AG08396 (cell line): ENCODE measurements at regions not wholly inside any gene's neighbourhood (a gene's known extent, or its start where the extent isn't known, plus 50 kb on each side); places are given as distances from the start of the nearest gene placed in this dataset.
"Not testable (repeated sequence)": the region's sequence is repeated elsewhere in the genome, so short reads cannot be mapped to it uniquely, and the experiment has no call there.

Source experiments
- DNase-seq: peaks from one replicate; pipeline ENCODE4 v3.0.0; 2012; ENCODE audit warnings: low spot score, mixed read lengths

DNA sequence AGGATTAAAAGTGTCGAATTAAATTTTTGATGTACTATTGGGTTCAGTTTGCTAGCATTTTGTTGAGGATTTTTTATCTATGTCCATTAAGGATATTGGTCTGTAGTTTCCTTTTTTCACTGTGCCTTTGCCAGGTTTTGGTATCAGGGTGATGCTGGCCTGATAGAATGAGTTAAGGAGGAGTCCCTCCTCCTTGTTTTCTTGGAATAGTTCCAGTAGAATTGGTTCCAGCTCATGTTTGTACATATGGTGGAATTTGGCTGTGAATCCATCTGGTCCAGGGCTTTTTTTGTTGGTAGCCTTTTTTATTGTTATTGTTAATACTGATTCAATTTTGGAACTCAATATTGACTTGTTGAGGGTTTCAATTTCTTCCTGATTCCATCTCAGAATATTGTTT, 141.8 kb downstream of the SIM1 start:
- DNase-seq = no peak

- no peak for DNase-seq
These were observed 144.0 kb downstream of the SIM1 start for GRCh38 chr6:100320686-100321085.

GRCh38 chr6:100317031-100317430, 147.7 kb downstream of the SIM1 start:
- DNase-seq = no peak

- DNase-seq = no peak
These were observed 150.5 kb downstream of the SIM1 start for GRCh38 chr6:100314186-100314585.

DNA sequence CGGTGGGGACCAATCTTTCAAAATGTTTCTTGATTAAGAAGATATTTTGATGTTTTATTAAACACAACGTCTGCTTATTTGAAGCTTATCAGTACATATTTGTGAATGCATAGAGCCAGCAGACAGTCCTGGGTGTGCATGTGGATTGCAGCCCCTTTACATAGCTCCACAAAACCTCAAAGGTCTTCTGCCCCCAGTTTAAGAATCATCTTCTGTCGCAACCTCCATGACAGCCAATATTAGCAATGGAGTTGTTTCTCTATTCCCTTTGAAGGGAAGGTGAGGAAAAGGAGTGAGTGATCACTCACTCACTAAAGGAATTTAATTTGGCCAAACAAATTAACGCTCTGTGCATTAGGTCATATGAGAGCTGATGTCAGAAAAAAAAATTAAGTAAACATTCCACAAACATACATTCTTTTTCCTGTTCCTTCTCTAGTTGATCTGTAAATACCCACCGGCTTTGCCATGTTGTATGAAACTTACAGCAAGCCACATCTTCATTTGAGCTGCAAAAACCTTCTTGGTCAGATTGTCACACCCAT, 152.9 kb downstream of the SIM1 start:
- DNase-seq = no peak

- DNase-seq = no peak
These were observed 155.5 kb downstream of the SIM1 start for GRCh38 chr6:100309174-100309573.

- DNase-seq = no peak
These were observed 157.2 kb downstream of the SIM1 start for GRCh38 chr6:100307561-100307960.

DNA sequence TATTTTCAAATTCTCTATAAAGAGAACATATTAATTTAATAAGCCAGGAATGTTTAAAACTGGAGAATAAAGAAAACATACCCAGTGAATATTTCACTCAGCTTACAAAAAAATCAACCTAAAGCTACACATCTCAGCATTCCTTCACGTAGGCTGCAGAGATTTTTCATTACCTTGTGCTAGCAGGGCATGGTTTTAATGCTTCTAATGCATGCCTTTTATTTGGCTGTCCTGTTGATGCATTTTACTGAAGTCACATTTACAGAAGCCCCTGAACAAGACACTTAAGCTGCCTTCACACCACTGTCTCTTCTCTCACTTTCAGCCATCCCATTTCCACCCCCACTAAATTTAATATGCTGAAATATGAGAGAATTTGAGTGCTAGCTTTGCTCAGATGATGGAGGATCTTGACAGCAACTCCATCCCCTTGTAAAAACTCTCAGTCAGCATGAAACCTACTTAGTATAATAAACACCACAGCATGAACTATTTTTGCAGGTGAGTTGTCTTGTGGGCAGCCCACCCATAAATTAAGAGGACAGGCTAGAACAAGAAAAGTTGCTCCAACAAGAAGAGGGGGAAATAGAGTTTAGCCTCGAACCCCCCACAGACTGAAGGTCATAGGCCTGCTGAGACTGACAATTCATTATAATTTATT, 159.4 kb downstream of the SIM1 start:
- DNase-seq = no peak

GRCh38 chr6:100304575-100304974, 160.1 kb downstream of the SIM1 start:
- DNase-seq = no peak

DNA sequence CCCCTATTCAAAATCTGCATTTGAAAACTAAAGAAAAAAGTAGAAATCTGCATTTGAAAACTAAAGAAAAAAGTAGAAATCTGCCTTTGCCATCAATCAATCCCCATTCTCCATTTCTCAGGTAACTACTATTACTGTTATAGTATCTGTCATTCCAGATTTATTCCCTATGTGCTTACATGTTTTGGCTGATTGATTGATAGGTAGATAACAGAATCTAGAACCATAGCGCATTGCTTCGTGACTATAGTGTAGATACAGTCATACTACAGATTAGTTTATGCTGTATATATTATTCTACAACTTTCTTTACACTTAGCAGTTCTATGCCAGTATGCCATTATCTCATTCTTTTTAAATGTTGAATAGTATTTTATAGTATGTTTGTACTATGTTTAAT, 163.0 kb downstream of the SIM1 start:
- DNase-seq = no peak

GRCh38 chr6:100300221-100300736, 164.4 kb downstream of the SIM1 start:
- DNase-seq = peak; percentile 75

- no peak for DNase-seq
These were observed 167.7 kb downstream of the SIM1 start for GRCh38 chr6:100296810-100297544.

- not testable (repeated sequence) for DNase-seq
These were observed 169.5 kb downstream of the SIM1 start for GRCh38 chr6:100295172-100295571.

DNA sequence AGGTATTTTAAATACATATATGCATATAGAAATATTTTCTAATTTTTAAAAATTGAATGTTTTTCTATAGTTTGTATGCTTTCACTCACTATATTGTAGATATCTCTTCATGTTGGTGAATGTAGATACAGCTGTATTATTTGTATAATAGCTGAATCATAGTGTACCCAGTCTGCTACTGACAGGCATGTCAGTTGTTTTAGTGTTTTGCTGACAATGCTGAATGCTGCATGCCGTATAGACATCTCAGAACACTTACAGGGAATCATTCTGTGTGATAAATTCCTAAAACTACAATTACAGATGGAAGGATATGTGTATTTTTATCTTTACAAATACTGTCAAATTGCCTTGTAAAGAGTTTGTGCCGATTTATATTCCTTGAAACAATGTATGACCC, 175.4 kb downstream of the SIM1 start:
- DNase-seq = no peak

DNA sequence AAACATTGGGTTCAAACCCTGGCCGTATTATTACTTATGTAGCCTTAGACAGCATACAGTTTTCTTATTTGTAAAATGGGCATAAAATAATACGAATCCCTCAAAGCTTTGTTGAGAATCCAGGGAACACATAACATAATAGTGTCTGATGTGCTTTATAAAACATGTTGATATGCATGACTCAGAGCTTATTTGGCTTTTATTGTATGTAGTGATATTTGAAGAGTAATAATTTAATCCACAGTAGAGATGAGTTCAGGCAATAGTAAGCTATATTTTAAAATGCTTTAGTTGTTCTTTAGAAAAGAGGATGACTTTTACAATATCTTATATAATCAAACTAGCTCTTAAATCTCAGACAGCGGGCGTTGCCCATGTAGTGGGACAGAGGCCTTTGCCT, 176.4 kb downstream of the SIM1 start:
- no peak for DNase-seq

DNA sequence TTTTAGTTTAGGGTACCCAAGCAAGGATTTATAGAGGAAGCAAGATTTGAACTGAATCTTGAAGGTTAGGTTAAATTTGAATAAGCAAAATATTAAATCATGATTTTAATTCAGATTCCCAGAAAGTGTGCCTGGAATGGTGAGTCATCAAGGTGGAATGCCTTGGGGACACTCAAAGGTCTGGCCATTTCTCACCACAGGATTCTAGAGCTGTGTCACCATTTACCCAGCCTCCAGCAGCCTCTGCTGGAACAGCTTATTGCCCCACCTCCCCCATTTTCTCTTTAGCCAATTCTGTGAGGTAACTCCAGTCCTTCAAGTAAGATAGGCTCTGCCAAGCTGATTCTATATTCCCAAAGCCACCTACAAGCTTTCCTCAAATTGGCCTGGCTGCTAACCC, 181.4 kb downstream of the SIM1 start:
- DNase-seq = peak; percentile 64

GRCh38 chr6:100281471-100281901, 183.2 kb downstream of the SIM1 start:
- DNase-seq = no peak

- no peak for DNase-seq
These were observed 188.2 kb downstream of the SIM1 start for GRCh38 chr6:100276311-100277057.

- DNase-seq = no peak
These were observed 190.6 kb downstream of the SIM1 start for GRCh38 chr6:100274147-100274546.

- no peak for DNase-seq
These were observed 193.1 kb downstream of the SIM1 start for GRCh38 chr6:100271625-100272024.

GRCh38 chr6:100271202-100271601, 193.5 kb downstream of the SIM1 start:
- DNase-seq = no peak

GRCh38 chr6:100269189-100269588, 195.5 kb downstream of the SIM1 start:
- DNase-seq = peak; percentile 31

DNA sequence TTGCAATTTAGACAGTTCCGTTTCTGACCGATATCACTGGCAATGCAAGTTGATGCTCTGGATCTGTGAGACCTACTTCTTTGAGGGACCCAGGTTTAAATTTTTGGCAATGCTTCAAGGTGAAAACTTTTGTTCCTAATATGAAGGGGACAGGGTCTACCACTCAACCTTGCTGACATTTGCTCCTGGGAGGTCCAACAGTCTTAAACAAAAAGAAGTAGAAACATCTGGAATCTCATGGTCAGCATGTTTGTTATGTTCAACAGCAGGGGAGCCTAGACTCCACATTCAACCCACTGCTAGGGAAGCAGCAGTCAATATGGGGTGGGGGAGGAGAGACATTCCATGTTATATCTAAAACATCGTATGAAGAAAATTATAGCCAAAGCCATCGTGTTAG, 196.4 kb downstream of the SIM1 start:
- DNase-seq = no peak
